HG03060 (cell line): ENCODE measurements at regions not wholly inside any gene's neighbourhood (a gene's known extent, or its start where the extent isn't known, plus 50 kb on each side); places are given as distances from the start of the nearest gene placed in this dataset.
"Not testable (repeated sequence)": the region's sequence is repeated elsewhere in the genome, so short reads cannot be mapped to it uniquely, and the experiment has no call there.

Source experiments
- ATAC-seq: cut with Tn5 transposase; IDR thresholded peaks from one replicate; pipeline ENCODE4 v1.9.1; 2021; ENCODE audit warnings: low read depth, moderate number of reproducible peaks; ENCODE audit not compliant: unreplicated experiment

- ATAC-seq = no peak
Measured at GRCh38 chr1:238787471-238787870, 598.9 kb upstream of the CHRM3 start.

DNA sequence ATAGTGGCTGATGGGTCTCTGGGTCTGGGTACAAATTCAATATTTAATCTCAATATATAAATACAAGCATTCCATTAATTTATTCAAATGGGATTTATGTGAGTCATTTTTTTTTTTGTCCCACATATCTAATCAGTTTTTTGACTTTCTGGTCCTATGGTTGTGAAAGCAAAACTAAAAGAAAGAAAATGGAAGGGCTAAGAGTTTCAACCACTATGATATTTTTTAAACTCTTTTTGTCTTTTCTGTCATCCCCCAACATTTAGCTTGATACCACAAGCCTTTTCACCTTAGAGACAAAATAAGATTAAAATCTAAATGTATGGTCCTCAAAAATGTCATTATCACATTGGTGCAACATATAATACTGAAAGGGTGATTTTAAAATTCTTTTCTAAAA lies 602.7 kb upstream of the CHRM3 start:
- ATAC-seq = no peak

- no peak for ATAC-seq
Measured at GRCh38 chr1:238779716-238780115, 606.7 kb upstream of the CHRM3 start.

DNA sequence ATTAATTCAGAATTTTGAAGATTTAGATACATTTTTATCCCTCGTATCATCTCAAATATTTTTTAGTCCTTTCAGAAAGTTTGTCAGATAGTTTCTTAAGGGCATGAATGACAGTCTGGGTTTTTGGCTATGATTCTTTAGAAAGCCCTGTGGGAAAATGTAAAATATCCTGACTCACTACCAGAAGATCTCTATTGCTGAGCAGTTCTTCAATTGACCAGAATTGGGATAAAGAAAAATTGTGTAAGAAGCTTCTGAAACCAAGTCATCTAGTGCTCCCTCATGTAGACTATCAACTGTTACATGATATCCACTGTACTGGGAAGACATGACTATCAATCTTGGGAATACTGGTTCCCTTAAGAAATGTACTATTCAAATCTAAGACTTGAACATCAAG lies 608.3 kb upstream of the CHRM3 start:
- ATAC-seq = no peak

GRCh38 chr1:238777551-238777950 lies 608.8 kb upstream of the CHRM3 start:
- ATAC-seq = no peak

DNA sequence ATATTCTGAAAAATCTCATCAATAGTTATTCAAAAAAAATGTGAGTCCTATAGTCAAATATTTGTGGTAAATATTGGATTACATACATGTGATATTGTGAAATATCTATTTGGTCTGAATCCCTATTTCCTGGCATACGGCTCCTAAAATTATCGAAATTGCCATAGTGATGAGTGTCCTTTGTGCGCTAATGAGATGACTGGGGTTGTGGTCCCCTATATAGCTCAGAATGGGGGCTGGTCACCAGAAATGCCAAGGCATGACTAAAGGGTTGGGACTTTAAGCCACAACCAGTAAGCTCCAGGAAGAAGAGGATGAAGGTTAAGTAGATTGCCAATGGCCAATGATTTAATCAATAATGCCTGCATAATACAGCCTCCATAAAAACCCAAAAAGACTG lies 610.2 kb upstream of the CHRM3 start:
- ATAC-seq = no peak

DNA sequence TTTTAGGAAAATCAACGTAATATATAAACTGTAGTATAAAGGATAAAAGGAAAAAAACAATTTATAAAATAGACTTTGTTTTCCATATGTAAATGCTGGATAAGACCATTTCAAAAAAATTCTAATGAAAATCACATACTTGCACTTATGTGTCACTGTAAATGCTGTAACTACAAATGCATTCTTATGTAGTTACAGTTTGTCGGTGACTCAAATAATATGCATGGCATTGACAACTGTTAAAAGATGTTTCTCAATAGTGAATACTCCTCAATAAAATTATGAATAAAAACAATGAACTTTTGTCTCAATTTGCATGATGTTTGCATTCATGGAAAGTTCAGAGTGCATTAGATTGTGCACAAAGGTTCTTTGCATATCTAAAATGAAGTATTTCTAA lies 614.0 kb upstream of the CHRM3 start:
- ATAC-seq = no peak

- ATAC-seq = no peak
Measured at GRCh38 chr1:238767321-238767720, 619.0 kb upstream of the CHRM3 start.

- ATAC-seq = no peak
Measured at GRCh38 chr1:238764779-238765178, 621.6 kb upstream of the CHRM3 start.

- no peak for ATAC-seq
Measured at GRCh38 chr1:238753252-238753651, 633.1 kb upstream of the CHRM3 start.

DNA sequence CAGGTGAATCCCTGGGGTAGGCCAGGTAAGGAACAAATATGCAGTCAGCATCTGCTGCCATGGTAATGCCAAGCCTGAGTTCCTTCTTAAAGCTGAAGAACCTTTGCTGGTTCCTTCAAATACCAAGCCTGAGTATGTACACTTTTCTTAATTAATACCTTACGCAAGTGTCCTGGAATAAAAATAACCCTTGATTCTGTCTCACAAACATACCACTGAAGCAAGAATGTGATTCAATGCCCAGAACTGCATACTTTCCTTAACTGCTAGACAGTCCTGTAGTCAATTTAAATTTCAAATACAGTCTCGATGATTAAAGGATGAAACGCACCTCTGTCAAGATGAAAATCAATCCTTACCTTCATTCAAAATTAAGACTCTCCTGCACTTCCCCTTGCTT lies 634.0 kb upstream of the CHRM3 start:
- no peak for ATAC-seq

- ATAC-seq = no peak
Measured at GRCh38 chr1:238745069-238745468, 641.3 kb upstream of the CHRM3 start.

GRCh38 chr1:238738892-238739291 lies 647.5 kb upstream of the CHRM3 start:
- ATAC-seq = no peak

DNA sequence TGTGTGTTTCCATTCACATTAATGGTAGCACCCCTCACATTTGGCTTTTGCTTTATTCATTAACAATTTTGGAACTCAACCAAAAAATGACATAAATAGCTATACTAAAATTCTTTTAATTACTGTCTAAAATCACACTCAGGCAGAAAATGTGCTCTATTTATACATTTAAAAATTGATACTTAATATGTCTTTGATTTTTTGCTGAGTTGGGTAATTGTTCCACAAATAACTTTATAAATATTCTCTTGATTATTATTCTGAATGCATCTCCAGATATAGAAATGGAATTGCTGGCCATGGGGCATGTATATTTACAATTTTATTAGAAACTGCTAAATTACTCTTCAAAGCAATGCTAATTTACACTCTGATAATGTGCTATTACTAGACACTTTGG lies 658.7 kb upstream of the CHRM3 start:
- ATAC-seq = no peak

GRCh38 chr1:238722812-238723211 lies 663.6 kb upstream of the CHRM3 start:
- no peak for ATAC-seq

GRCh38 chr1:238710697-238711096 lies 675.7 kb upstream of the CHRM3 start:
- no peak for ATAC-seq

- ATAC-seq = no peak
Measured at GRCh38 chr1:238701024-238701423, 685.3 kb upstream of the CHRM3 start.

- ATAC-seq = no peak
Measured at GRCh38 chr1:238690415-238690814, 696.0 kb upstream of the CHRM3 start.

GRCh38 chr1:238684576-238684975 lies 701.8 kb upstream of the CHRM3 start:
- not testable (repeated sequence) for ATAC-seq

DNA sequence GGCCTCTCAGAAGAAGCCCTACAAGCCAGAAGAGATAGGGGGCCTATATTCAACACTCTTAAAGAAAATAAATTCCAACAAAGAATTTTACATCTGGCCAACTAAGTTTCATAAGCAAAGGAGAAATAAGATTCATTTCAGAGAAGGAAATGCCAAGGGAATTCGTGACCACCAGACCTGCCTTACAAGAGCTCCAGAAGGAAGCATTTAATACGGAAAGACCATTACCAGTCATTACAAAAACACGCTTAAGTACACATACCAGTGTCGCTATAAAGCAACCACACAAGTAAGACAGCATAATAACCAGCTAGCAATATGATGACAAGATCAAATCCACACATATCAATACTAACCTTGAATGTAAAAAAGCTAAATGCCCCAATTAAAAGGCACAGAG lies 704.9 kb upstream of the CHRM3 start:
- ATAC-seq = no peak

DNA sequence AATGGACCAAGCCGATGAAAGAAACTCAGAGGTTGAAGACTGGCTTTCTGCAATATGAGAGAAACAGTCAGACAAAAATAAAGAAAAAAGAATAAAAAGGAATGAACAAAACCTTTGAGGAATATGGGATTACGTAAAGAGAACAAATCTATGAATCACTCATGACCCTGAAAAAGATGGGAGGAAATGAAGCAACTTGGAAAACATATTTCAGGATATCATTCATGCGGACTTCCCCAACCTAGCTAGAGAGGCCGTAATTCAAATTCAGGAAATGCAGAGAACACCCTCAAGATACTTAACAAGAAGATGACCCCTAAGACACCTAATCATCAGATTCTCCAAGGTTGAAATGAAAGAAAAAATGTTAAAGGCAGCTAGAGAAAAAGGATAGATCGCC lies 705.3 kb upstream of the CHRM3 start:
- ATAC-seq = no peak

GRCh38 chr1:238677567-238677966 lies 708.8 kb upstream of the CHRM3 start:
- ATAC-seq = no peak

- no peak for ATAC-seq
Measured at GRCh38 chr1:238675221-238675620, 711.1 kb upstream of the CHRM3 start.

DNA sequence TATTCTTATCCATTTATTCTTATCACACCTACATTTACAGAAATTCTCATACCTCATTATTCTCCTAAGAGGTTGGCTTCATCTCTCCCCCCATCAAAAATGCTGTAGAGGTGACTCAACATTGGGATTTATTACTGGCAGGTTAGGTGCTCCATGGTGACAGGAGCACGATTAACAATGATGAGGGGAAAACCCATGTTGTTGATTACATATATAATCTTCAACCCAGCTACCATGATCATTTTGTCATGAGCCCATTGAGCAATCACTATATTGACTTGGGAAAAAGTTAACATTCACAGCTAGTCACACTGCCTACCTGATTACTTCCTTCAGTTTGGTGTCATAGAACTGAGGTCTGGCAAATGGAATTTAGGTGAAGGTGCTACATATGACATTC lies 712.1 kb upstream of the CHRM3 start:
- ATAC-seq = no peak
